Kidney (tissue), 13 donors: ENCODE measurements at regions not wholly inside any gene's neighbourhood (a gene's known extent, or its start where the extent isn't known, plus 50 kb on each side); places are given as distances from the start of the nearest gene placed in this dataset.

ENCODE experiments used
- DNase-seq, 5 donors: peaks; one replicate each; pipeline ENCODE4 v3.0.0-alpha.2; 2013 to 2020
- FAIRE-seq: peaks from 2 replicates; lab custom pipeline; 2012; peaks lifted over from hg19 to GRCh38; lab: Jason Lieb, UNC
- H3K27ac ChIP-seq, 2 donors: one replicate each; pipeline ENCODE4 v1.7.0; 2013; ENCODE audit warnings: low read depth in 2 of 2, low read length in 2 of 2, inconsistent platforms in 1 of 2
- H3K27me3 ChIP-seq: one replicate; pipeline ENCODE4 v1.7.1; 2013; ENCODE audit warnings: low read length, inconsistent platforms; ENCODE audit not compliant: control insufficient read depth, insufficient read depth
- H3K36me3 ChIP-seq, 3 donors: one replicate each; pipeline versions ENCODE4 v1.7.0 to v1.7.1; 2013; ENCODE audit warnings: low read length in 3 of 3, control low read depth in 1 of 3, inconsistent platforms in 1 of 3; ENCODE audit not compliant: insufficient read depth in 3 of 3, control insufficient read depth in 2 of 3
- H3K4me1 ChIP-seq, 3 donors: one replicate each; pipeline versions ENCODE4 v1.7.0 to v1.7.1; 2013; ENCODE audit warnings: low read length in 3 of 3, inconsistent platforms in 1 of 3, low read depth in 1 of 3; ENCODE audit not compliant: control insufficient read depth in 2 of 3, insufficient read depth in 2 of 3
- H3K4me3 ChIP-seq, 3 donors: one replicate each; pipeline versions ENCODE4 v1.7.0 to v1.8.1; 2013; ENCODE audit warnings: low read length in 3 of 3, control low read depth in 1 of 3, inconsistent platforms in 1 of 3
- H3K9ac ChIP-seq, 3 donors: one replicate each; pipeline versions ENCODE4 v1.7.0 to v1.7.1; 2013; ENCODE audit warnings: low read length in 3 of 3, control low read depth in 1 of 3, inconsistent platforms in 1 of 3
- H3K9me3 ChIP-seq, 3 donors: one replicate each; pipeline versions ENCODE4 v1.7.0 to v1.7.1; 2013; ENCODE audit warnings: low read length in 3 of 3, control low read depth in 1 of 3, inconsistent platforms in 1 of 3; ENCODE audit not compliant: control insufficient read depth in 2 of 3, insufficient read depth in 1 of 3
- CTCF ChIP-seq: IDR thresholded peaks from 3 replicates; pipeline ENCODE4 v1.5.1; 2012; ENCODE audit warnings: mild to moderate bottlenecking, moderate library complexity, borderline replicate concordance; ENCODE audit not compliant: insufficient read depth; ENCODE audit errors: extremely low read depth
- intact Hi-C: fragments of 100-400 bp; cut with DNase I; formaldehyde crosslinking; loops from one replicate; pipeline ENCODE4 v1.11.1; 2022
- donor health status: control.
- donor health status: control.
- donor health status: control.
- donor health status: control.
- donor health status: control.
- donor health status: DM: yes; HTN: yes; CAD: no.
- donor health status: Normal renal cell carcinoma (clear cell type).

- FAIRE-seq: no peak
Measured at GRCh38 chr9:87270848-87271234, 226.8 kb upstream of the DAPK1 start.

GRCh38 chr9:87271696-87272477 lies 225.8 kb upstream of the DAPK1 start:
- no peak for DNase-seq
- H3K9ac ChIP-seq: no peak overlapping the region
- FAIRE-seq: no peak
- TF ChIP-seq CTCF: no peak
- H3K4me1 ChIP-seq: peaks cover 0 to 7% (median 0%) of the 10 kb centered on the region in 3 donors
- H3K36me3 ChIP-seq: no peaks in the 10 kb centered on the region
- intact Hi-C loops: no loop called here
- H3K27ac ChIP-seq: no peak overlapping the region
- H3K4me3 ChIP-seq: no peak overlapping the region
- H3K27me3 ChIP-seq: no peaks in the 10 kb centered on the region
- H3K9me3 ChIP-seq: no peaks in the 10 kb centered on the region

More at GRCh38 chr9:87270848-87271234, 226.8 kb upstream of the DAPK1 start:
- TF ChIP-seq CTCF: no peak
- DNase-seq: no peak
- Histone ChIP-seq H3K27me3 (no peaks in the 10 kb centered on the region), H3K36me3 (no peaks in the 10 kb centered on the region), H3K27ac (no peak overlapping the region), H3K9ac (no peak overlapping the region), H3K4me3 (peak overlapping the region in 2 of 3 donors; percentile 10 to 12), H3K9me3 (no peaks in the 10 kb centered on the region), H3K4me1 (peaks cover 0 to 7% (median 0%) of the 10 kb centered on the region in 3 donors)
- intact Hi-C loops: no loop called here

GRCh38 chr9:87275047-87275725 lies 222.5 kb upstream of the DAPK1 start:
- H3K36me3 ChIP-seq: no peaks in the 10 kb centered on the region

More at GRCh38 chr9:87275047-87275725, 222.5 kb upstream of the DAPK1 start:
- no peak for DNase-seq
- Histone ChIP-seq H3K27me3 (no peaks in the 10 kb centered on the region), H3K4me3 (no peak overlapping the region), H3K4me1 (peaks cover 0 to 6% (median 0%) of the 10 kb centered on the region in 3 donors), H3K9me3 (no peaks in the 10 kb centered on the region), H3K9ac (no peak overlapping the region), H3K27ac (no peak overlapping the region)
- intact Hi-C loops: no loop called here
- FAIRE-seq: no peak
- no peak for TF ChIP-seq CTCF
